PC-9 (cell line): ENCODE measurements at regions not wholly inside any gene's neighbourhood (a gene's known extent, or its start where the extent isn't known, plus 50 kb on each side); places are given as distances from the start of the nearest gene placed in this dataset.

Experiments
- BruUV-seq: library from RNA; stranded (reverse); fragments of 400-500 nt; replicated peaks from 2 replicates; lab custom pipeline; 2021; lab: Mats Ljungman, UMichigan
- CTCF ChIA-PET: fragments of 300-600 bp; sonication (Branson Sonifier 250); formaldehyde crosslinking; loops from one replicate; lab custom pipeline; 2022; ENCODE audit warnings: antibody characterized with exemption; lab: Charles Lee
- POLR2A ChIA-PET: fragments of 300-600 bp; sonication (Branson Sonifier 250); formaldehyde crosslinking; loops from one replicate; lab custom pipeline; 2022; ENCODE audit warnings: antibody characterized with exemption; ENCODE audit not compliant: unreplicated experiment; lab: Charles Lee
- DNase-seq, 2 experiments: peaks; one replicate each; pipeline versions ENCODE4 v3.0.0 to v3.0.0-alpha.2; 2015 to 2022; ENCODE audit warnings: mixed read lengths in 1 of 2
- H2AFZ ChIP-seq: fragments of 200-600 bp; sonication (generic); 2 replicates; pipeline ENCODE4 v1.8.1; 2017; ENCODE audit warnings: antibody characterized with exemption
- H3F3A ChIP-seq: fragments of 200-600 bp; sonication (generic); 2 replicates; pipeline ENCODE4 v1.8.1; 2017; ENCODE audit warnings: antibody characterized with exemption, mild to moderate bottlenecking, low read depth; ENCODE audit not compliant: insufficient read depth
- H3K27ac ChIP-seq: fragments of 200-600 bp; sonication (generic); 2 replicates; pipeline ENCODE4 v1.6.1; 2016; ENCODE audit warnings: mixed run types
- H3K27me3 ChIP-seq: fragments of 200-600 bp; sonication (generic); 2 replicates; pipeline ENCODE4 v1.6.1; 2016; ENCODE audit warnings: low read depth, mixed run types; ENCODE audit not compliant: insufficient read depth
- H3K36me3 ChIP-seq: fragments of 200-600 bp; sonication (generic); 2 replicates; pipeline ENCODE4 v1.6.1; 2016; ENCODE audit warnings: low read depth, mixed run types
- H3K4me1 ChIP-seq: fragments of 200-600 bp; sonication (generic); replicated peaks from 2 replicates; pipeline ENCODE4 v1.6.1; 2016; ENCODE audit warnings: mixed run types; ENCODE audit not compliant: insufficient read depth
- H3K4me2 ChIP-seq: fragments of 200-600 bp; sonication (generic); 2 replicates; pipeline ENCODE4 v1.6.1; 2017; ENCODE audit warnings: mixed run types
- H3K4me3 ChIP-seq: fragments of 200-600 bp; sonication (generic); 2 replicates; pipeline ENCODE4 v1.6.1; 2016; ENCODE audit warnings: mixed run types
- H3K79me2 ChIP-seq: fragments of 200-600 bp; sonication (generic); 2 replicates; pipeline ENCODE4 v1.6.1; 2017; ENCODE audit warnings: low read depth, mixed run types
- H3K9me2 ChIP-seq: fragments of 200-600 bp; sonication (generic); 2 replicates; pipeline ENCODE4 v1.8.1; 2017; ENCODE audit warnings: mild to moderate bottlenecking; ENCODE audit not compliant: insufficient read depth
- H3K9me3 ChIP-seq: fragments of 200-600 bp; sonication (generic); 2 replicates; pipeline ENCODE4 v1.8.1; 2016; ENCODE audit warnings: low read depth; ENCODE audit not compliant: insufficient read depth
- H4K20me1 ChIP-seq: fragments of 200-600 bp; sonication (generic); 2 replicates; pipeline ENCODE4 v1.8.1; 2017; ENCODE audit not compliant: insufficient read depth
- EZH2 ChIP-seq: fragments of 200-600 bp; sonication (generic); IDR thresholded peaks from 2 replicates; pipeline ENCODE4 v1.8.0; 2017; ENCODE audit warnings: antibody characterized with exemption, low read depth
- intact Hi-C: fragments of 100-400 bp; cut with micrococcal nuclease; formaldehyde crosslinking; loops from one replicate; pipeline ENCODE4 v1.10.0; 2022; ENCODE audit not compliant: unreplicated experiment
- TF ChIP-seq, protein P1 (sequence below): fragments of 200-600 bp; sonication (generic); conservative IDR thresholded peaks from 2 replicates; pipeline ENCODE4 v1.6.1; 2017; ENCODE audit warnings: mixed run types, antibody characterized with exemption, mild to moderate bottlenecking, moderate library complexity

DNA sequence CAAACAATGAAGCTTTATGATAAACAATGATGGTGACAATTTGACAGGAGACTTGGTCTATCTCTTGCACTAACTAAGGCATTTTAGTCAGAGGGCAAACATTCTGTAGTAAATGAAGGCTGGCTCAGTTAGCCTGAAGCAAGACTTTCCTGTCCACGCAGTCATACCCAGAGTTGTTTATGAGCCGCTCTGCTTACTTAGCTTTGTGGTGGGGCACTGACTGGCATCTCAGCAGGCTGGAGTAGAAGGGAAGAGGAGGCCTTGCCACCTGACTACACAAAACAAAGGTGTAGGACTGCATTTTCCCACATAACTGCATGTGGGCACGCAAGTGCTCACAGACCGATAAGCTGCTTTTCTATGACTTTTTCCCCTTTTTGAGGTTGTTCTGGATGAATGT is 133.7 kb upstream of the EPB41L4A start:
- H3K27me3 ChIP-seq = no peaks in the 10 kb centered on the region
- intact Hi-C loops = loop anchor here (10.0 kb wide), 2 partner anchors 292 to 422 kb away; partner anchors contain the start of gene DCP2
- no peaks in the 10 kb centered on the region for H3K79me2 ChIP-seq

DNA sequence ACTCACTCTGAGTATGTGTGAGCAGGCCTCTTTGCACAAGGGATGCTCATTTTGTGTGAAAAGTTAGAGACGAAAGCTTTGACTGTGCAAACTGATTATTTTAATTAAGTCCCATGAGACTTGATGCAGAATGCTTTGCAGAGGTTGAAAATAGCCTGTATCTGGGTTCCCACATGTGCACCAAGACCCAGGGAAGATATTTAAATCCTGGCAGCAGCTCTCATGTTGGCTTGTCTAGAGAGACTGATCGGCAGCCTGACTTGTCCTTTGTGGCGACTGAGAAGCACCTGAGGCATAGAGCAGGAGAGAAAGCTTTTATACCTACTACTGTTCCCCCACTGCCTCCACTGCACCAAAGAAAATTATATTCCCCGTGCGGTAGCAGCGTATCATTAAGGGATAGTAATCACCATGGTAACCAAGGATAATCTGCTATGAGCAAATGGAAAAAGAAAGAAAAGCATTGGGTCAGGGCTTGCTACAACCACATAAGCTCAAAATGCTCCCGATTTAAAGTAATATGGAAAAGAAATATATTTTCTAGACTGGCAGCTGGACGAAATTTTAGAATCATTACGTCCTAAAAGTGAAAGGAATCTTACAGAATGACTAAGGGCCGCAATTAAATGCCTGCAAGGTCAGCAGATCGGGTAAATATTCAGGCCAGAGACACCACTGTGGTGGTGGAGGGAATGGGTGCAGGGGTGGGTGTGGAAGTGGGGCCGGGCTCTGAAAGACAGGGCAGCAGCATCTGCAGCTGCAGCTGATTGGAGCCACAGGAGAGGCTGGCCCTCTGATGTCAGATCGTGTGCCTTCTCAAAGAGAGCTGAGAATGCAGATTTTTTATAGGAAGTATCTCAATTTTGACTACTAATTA is 135.3 kb upstream of the EPB41L4A start:
- Histone ChIP-seq H3K4me3 (no peak overlapping the region), H3K27ac (no peak overlapping the region), H3K79me2 (no peaks in the 10 kb centered on the region), H3K9me3 (no peaks in the 10 kb centered on the region), H3K4me2 (no peak overlapping the region), H4K20me1 (no peaks in the 10 kb centered on the region), H3F3A (no peaks in the 10 kb centered on the region), H3K27me3 (no peaks in the 10 kb centered on the region), H3K4me1 (no peaks in the 10 kb centered on the region), H3K9me2 (no peaks in the 10 kb centered on the region), H3K36me3 (no peaks in the 10 kb centered on the region), H2AFZ (no peak overlapping the region)
- intact Hi-C loops = loop anchor here (10.0 kb wide), 2 partner anchors 290 to 420 kb away; partner anchors contain the start of gene DCP2
- DNase-seq = no peak
- TF ChIP-seq, protein P1, sequence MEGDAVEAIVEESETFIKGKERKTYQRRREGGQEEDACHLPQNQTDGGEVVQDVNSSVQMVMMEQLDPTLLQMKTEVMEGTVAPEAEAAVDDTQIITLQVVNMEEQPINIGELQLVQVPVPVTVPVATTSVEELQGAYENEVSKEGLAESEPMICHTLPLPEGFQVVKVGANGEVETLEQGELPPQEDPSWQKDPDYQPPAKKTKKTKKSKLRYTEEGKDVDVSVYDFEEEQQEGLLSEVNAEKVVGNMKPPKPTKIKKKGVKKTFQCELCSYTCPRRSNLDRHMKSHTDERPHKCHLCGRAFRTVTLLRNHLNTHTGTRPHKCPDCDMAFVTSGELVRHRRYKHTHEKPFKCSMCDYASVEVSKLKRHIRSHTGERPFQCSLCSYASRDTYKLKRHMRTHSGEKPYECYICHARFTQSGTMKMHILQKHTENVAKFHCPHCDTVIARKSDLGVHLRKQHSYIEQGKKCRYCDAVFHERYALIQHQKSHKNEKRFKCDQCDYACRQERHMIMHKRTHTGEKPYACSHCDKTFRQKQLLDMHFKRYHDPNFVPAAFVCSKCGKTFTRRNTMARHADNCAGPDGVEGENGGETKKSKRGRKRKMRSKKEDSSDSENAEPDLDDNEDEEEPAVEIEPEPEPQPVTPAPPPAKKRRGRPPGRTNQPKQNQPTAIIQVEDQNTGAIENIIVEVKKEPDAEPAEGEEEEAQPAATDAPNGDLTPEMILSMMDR = no peak
- TF ChIP-seq EZH2 = no peak
- ChIA-PET CTCF (no interaction called here), POLR2A (no interaction called here)
- BruUV-seq = no TSS peak

More for the DNA sequence above, 133.7 kb upstream of the EPB41L4A start:
- H3K9me3 ChIP-seq = no peaks in the 10 kb centered on the region
- ChIA-PET CTCF (no interaction called here), POLR2A (interaction anchor here (0.6 kb wide), 1 partner anchor 635 kb away, joined by 5 read pairs; no protein-coding TSS in a partner anchor)
- no peaks in the 10 kb centered on the region for H3F3A ChIP-seq
- no peak overlapping the region for H3K4me3 ChIP-seq
- DNase-seq = no peak
- no peak overlapping the region for H2AFZ ChIP-seq
- no peaks in the 10 kb centered on the region for H3K36me3 ChIP-seq
- no peaks in the 10 kb centered on the region for H4K20me1 ChIP-seq
- no peaks in the 10 kb centered on the region for H3K9me2 ChIP-seq
- H3K4me1 ChIP-seq = no peaks in the 10 kb centered on the region
- BruUV-seq = no TSS peak
- no peak overlapping the region for H3K27ac ChIP-seq
- no peak overlapping the region for H3K4me2 ChIP-seq
- no peak for TF ChIP-seq EZH2
- TF ChIP-seq, protein P1 = no peak

DNA sequence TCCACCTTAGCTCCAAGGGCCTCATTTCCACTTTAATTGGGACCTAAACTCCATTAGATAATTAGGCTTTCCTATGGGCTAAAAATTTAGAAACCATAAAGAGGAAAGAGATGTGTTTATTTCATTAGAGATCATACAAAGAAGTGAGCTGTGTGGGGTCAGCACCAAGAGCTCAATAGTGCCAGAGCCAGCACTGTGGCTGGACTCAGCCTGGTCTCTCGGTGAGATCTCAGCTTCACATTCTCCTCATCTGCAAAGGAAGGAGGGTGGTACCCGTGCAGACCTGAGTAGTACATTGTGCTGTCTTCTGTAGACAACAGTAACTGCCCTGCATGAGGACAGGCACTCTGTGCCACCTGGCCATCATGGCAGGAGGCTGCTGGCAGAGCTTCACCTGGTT is 136.1 kb upstream of the EPB41L4A start:
- H3K4me3 ChIP-seq = no peak overlapping the region
- TF ChIP-seq EZH2 = no peak
- TF ChIP-seq, protein P1 = no peak
- H4K20me1 ChIP-seq = no peaks in the 10 kb centered on the region
- no peak overlapping the region for H2AFZ ChIP-seq
- no peaks in the 10 kb centered on the region for H3K27me3 ChIP-seq
- intact Hi-C loops = loop anchor here (10.0 kb wide), 2 partner anchors 290 to 420 kb away; partner anchors contain the start of gene DCP2
- no peaks in the 10 kb centered on the region for H3K9me2 ChIP-seq
- POLR2A ChIA-PET = no interaction called here
- no peaks in the 10 kb centered on the region for H3K4me1 ChIP-seq
- no peaks in the 10 kb centered on the region for H3K9me3 ChIP-seq
- H3F3A ChIP-seq = no peaks in the 10 kb centered on the region
- no peaks in the 10 kb centered on the region for H3K79me2 ChIP-seq
- no peak overlapping the region for H3K4me2 ChIP-seq
- CTCF ChIA-PET = no interaction called here
- no TSS peak for BruUV-seq
- no peak overlapping the region for H3K27ac ChIP-seq
- no peaks in the 10 kb centered on the region for H3K36me3 ChIP-seq
- no peak for DNase-seq
